ENCODE measurements at regions not wholly inside any gene's neighbourhood (a gene's known extent, or its start where the extent isn't known, plus 50 kb on each side); places are given as distances from the start of the nearest gene placed in this dataset.
"Not testable (repeated sequence)": the region's sequence is repeated elsewhere in the genome, so short reads cannot be mapped to it uniquely, and the experiment has no call there.

DNA sequence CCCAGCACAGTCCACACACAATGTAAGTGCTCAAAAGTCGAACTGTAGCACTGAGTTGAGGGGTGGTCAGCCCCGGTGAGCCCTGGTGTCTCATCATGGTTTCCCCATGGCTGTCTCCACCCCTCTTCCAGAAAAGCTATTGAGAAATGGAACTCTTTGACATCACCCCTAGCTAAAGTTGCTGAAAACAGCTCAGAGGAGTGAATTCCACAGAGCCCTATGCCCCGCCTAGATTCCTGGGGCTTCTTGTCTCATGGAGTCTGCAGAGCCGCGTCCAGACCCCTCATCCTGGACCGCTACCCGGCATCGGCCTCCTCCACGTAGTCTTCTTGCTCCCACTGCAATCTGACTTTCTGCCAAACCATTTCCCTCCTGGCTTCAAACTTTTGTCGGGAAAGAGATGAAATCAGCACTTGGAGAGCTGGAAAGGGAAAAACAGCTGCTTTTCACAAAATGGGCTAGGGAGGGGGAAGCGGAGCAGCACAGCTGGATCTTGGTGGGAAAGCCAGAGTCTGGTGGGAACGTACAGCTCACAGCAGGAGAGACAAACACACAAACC lies 132.2 kb downstream of the SNX5 start:
- no peak for DNase-seq (ENCODE audit: low spot score)

DNA sequence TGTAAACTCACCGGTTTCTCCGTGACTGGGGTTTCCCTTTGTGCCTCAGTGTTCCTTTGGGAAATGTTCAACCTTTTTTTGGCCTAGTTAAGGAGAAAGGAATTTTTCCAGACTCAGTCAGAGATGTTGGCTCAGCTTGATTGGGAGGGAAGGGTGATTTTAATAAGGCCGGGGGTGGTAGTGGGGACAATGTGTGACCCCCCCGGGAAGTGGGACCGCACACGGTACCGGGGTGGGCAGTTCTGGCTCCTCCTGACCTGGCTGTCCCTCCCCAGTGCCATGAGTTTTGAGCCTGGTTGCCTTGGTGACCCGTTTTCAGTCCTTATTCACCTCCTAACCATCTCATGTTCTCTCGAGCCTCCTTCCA lies 132.7 kb downstream of the SNX5 start:
- DNase-seq (ENCODE audit: low spot score) = no peak

DNA sequence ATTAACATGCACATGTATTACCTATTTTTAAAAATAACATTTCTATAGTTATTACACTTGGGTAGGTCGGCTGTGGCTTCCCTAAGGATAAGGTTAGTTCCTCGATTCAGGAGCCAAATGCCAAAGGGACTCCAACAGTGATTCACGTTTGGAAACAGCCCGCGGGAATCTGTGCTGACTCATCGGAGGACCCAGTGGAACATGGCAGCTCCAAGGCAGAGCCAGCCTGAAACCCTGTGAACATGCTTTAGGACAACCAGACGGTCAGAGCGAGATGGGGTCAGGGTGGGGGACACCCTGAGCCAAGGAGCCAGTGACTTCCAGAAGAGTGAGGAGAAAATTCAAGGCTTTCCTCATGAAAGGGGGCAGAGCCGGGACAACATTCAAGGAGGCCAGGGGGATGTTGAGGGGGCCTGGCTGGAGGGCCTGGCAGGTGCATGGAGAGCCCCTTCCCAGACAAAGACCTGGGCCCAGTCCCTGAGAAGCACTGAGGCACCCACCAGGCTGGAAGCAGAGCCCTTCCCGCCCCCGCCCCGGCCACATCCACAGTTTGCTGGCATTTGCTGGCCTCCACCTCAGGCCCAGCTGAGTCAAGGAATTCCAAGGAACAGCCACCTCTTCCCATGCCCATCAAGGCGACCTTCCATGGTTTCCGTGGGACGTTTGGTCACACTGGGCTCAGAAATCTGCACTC lies 133.2 kb downstream of the SNX5 start:
- no peak for DNase-seq (ENCODE audit: low spot score)

DNA sequence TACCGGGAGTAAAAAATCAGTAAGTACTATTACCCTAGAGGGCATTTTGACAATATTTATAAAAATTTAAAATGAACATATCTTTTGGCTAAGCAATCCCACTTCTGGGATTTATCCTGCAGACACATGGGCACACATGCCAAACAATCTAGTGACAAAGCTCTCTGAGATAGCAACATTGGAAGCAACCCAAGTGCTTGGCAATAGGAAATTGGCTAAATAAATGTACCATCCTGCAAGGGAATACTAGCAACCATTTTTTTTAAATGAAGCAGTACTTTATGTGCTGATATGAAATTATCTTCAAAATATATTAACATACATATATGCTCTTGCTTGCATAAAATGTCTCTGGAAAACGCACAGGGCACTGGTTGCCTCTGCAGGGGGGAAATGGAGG lies 133.8 kb downstream of the SNX5 start:
- DNase-seq (ENCODE audit: low spot score) = no peak

DNA sequence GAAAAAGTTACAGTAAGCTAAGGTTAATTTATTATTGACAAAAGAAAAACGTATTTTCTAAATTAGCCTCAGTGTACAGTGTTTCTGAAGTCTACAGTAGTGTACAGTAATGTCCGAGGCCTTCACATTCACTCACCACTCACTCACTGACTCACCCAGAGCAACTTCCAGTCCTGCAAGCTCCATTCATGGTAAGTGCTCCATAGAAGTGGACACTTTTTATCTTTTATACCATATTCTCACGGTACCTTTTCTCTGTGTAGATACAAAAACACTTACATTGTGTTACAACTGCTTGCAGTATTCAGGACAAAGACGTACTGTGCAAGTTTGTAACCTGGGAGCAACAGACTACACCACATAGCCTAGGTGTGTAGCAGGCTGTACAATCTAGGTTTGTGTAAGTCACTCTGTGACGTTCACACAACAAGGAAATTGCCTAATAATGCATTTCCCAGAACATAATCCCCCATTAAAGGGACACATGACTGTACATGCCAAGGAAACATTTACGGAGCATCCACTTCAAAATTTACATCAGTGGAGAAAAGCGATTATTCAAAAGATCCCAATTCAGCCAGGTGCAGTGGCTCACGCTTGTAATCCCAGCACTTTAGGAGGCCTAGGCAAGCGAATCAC lies 133.4 kb downstream of the BANF2 start:
- DNase-seq (ENCODE audit: low spot score) = no peak

DNA sequence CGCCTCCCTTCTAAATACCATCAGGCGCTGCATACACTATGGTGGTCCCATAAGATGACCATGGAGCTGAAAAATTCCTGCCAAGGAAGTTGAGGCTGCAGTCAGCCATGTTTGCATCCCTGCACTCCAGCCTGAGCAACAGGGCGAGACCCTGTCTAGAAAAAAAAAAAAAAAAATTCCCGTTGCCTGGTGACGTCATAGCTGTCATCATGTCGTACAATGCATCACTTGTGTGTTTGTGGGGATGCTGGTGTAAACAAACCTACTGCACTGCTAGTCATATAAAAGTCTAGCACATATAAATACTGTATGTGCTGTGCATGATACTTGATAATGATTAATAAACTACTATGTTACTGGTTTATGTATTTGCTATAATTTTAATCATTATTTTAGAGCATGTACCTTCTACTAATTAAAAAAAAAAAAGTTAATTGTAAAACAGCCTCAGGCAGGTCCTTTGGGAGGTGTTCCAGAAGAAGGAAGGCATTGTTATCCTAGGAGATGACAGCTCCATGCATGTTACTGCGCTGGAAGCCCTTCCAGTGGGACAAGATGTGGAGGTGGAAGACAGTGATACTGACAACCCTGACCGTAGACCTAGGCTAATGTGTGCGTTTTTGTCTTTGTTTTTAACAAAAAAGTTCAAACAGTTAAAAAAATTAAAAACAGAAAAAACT lies 132.6 kb downstream of the BANF2 start:
- no peak for DNase-seq (ENCODE audit: low spot score)

DNA sequence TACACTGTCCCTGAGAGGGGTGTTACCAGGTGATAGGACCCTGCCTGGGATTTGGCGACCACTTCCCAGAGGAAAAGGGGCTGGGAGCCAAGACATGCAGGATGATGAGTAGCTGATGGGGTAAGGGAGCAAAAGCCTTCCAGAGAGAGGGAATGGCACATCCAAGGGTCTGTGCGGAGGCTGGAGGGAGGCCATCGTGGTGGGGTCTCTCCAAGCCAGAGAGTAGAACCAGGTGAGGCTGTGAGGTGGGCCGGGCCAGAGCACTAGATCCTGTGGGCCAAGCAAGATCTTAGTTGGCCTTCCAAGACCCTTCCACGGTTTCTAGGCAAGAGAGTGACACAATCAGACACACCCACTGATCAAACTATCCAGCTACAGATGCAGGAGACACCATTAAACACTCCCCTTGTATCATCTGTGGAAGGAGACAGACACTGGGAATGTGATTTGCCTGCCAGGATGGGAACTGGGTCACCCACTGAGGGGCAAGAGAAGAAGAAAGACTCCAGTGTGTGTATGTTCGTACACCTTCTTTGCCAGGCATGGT lies 128.9 kb downstream of the BANF2 start:
- DNase-seq (ENCODE audit: low spot score) = no peak

DNA sequence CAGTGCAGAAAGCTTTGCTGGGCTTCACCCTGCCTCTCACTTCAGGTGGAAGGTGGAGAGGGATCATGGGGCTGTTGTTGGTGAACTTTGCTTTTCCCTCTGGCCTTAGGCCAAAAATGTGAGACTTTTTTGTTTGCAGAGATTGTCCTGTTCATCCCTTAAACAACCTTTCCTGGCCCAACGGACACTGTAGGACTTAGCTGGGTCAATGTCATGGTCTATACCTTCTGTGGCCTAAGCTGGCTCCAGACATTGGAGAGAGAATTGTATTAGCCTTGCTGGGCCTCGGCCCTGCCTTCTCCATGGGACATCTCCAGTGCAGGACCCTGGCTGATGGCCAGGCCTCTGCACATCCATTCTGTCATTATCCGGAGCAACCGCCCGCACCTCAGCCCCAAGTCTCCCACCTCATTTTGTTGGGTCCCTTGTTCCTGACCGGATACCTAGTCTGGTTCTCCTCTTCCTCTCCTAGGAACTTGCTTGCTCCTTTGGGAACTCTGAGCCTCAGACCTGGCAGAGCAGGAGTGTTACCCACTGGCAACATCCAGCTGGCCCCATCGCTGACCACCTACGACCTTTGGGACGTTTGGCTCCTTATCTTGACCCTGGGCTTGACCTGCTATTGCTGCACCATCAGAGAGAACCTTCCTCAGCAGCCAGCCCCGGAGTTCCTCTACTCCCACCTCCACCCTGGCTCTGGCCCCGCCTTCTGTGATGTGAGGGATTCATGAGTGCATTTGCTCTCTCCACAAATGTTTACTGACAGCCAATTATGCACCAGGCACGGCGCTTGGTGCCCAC lies 128.2 kb downstream of the BANF2 start:
- no peak for DNase-seq (ENCODE audit: low spot score)

DNA sequence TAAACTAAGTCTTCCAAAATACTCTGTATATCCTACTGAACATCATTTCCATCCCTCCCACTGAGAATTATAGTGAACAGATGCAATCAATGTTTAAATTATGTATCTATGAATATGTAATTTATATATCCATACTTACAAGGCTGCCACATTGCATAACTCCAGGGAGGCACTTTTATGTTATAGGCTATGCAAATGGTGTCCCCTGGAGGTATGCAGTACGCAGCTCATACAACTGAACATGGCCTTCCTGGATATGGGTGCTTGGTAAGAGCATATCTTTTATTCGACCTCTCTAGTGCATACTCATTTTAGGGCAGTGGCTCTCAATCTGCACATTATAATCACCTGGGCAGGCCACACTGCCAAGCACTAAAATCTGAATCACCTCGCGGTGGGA lies 127.3 kb downstream of the BANF2 start:
- no peak for DNase-seq (ENCODE audit: low spot score)

DNA sequence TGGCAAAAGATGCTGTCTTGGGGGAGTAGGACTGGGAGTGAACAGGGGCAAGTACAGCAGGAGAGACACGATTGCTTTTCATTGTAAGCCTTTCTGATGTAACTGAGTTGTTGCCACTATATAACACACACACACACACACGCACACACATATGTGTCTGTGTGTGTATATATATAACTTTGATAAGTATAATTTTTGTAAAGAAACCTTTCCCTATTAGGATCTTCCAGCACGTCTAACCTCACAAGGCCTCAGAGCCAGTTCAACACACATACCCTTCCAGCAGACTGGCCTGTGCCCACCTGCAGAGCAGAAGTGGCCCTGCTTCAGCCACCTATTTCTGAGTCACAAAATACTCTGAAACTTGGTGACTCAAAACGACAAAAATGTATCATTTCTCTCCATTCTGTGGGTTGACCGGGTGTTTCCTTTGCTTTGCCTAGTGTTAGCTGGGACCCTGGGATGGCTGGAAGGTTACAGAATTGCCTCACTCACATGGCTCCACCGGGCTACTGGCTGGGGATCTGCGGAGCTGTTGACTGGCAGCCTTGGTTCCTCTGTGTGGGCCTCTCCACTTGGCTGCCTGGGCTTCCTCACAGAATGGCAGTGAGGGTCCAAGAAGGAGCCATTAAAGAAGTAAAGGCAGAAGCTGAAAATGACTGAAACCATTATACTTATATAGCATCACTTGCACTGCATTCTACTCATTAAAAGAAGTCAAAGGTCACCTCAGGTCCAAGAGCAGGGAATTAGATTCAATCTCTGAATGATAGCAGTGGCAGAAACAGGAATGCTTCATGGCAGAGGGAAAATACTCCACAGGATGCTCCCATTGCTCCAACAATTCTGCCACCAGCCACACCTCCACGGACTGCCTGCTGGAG lies 126.4 kb downstream of the BANF2 start:
- peak; percentile 67 for DNase-seq (ENCODE audit: low spot score)

DNA sequence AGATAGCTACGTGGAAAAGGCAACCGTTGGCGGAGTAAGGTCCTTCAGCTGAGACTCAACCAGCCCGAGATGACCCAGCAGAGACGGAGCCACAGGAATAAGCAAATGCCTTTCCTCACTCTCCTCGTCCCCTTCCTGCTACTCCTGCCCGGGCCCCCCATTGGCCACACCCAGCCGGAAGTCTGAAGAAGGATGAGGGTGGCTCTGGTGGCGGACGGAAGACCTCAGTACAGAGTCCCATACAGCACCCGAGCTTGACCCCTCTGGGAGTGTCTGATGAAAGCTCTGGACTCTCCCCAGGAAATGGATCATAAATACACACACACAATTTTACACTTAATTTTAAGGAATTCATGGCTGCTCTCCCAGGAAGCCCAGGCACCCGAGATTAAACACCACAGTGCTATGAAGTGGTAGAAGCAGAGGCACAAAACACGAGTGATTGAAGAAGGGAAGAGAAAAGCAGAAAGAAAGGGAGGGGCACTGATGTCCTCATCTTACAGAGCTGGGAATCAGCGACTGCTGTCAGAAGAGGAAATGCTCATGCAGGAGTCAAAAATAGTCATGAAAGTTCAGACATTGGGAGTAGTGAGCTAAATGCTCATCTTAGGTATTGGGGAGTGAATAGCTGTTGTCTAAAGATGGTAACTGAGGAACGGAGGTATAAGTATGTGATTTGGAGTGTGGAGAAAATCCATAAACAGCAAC lies 125.6 kb downstream of the BANF2 start:
- DNase-seq (ENCODE audit: low spot score) = no peak

DNA sequence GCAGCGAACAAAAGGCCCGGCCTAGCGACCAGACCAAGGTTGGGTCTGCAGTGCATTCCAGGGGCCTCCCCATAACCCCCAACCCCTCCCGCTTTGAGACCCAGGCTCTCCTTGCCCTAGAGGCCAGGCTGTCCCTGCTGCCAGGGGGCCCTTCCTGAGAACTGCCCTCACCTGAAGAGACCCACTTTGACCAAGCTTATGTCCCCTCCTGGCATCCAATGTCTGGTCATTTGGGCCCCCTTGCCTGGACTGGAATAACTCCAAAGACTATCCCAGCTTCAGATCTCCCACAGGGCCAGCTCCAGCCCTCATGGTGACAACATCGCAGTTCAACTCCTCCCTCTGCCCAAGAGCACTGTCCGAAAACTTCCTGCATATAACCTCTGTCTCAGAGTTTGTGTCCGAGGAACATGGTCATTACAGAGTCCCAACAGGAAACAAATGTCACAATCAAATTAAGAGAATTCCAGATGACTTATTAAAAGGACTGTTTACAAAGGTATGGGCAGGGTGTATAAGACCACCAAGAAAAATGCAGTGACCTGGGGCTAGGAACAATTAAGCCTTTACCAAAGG lies 125.0 kb downstream of the BANF2 start:
- DNase-seq (ENCODE audit: low spot score) = no peak

DNA sequence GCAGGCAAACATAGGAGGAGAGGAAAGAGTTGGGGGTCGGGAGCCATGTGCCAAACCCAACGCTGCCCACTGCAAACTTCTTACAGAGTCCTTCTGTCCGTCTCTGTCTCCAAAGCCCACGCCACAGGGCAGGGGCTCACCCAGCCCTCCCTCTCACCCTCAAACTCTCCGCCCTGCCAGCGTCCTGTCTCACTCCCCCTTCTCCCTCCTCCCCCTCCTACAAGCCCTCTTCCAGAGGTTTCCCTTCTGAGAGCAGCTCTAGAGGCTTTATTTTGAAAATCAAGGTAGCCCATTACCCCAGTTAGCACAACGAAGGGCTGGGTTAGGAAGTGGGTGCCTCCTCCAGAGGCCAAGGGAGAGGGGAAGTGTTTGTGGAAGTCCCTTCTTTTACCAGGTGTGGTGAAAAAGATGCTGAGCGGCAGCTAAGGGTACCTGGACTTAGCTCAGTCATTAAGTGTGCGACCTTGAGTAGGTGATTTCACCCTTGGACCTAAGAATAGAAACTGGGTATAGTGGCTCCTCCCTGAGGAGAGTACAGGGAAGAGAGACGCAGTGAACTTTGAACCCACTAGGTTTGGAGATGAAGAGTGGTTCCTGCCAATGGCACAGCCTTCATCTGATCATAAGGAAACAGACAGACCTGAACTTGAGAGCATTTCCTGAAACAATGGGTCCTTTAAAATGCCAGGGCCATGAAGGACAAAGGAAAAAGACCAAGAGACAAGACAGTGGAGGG lies 123.8 kb downstream of the BANF2 start:
- no peak for DNase-seq (ENCODE audit: low spot score)

DNA sequence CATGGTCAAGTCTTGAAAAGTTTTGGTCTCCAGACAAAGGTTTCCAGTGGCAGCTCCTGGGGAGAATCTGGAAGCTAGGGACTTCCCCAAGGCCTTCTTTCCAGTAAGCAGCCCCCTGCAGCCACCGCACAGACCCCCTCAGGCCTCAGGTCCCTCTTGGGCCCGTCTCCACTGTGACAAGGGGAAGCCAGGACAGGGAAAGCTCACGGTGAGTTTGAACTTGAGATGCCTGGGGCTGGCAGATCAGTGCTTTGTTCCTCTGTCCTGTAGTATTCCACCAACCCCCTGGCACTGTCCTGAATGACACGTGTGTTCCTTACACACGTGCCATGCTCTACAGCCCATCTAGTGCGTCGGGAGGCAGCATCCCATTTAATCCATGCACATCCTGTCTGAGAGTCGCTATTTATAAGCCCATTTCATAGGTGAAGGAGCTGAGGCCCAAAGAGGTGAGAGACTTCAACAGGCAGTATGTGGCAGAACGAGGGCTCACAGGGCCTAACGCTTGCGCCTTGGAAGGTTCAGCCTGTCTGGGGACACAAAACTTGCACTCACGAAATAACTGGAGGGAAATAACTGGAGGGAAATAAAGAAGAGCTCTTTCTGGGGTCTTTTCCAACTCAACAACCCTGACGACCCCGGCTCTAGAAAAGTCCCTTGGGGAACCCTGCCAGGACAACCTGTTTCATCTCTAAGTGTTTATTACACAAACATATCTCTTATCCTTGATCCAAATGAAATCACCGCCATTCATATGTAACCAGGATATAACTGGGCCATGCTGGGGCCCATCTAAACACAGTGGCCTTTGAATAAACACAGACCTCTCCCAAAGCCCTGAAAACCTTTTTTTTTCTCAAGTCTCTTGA lies 123.0 kb downstream of the BANF2 start:
- DNase-seq (ENCODE audit: low spot score) = no peak

DNA sequence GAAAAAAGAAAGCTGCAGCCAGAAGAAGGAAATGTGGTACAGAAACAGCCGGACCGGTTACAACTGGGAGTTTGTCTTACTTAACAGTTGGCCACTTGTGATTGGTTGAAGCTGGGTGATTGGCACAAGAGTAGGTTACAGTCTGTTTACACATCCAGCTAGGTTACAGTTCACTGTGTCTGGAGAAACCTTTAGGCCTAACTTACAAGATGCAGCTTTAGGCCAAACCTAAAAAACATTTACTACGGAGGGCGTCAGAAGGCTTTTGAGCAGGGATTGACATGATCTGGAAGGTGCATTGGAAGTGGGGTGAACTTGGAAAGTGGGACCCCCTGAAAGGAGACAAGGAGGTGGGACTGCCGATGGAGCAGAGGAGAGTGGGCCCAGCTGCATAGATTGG lies 122.3 kb downstream of the BANF2 start:
- no peak for DNase-seq (ENCODE audit: low spot score)

DNA sequence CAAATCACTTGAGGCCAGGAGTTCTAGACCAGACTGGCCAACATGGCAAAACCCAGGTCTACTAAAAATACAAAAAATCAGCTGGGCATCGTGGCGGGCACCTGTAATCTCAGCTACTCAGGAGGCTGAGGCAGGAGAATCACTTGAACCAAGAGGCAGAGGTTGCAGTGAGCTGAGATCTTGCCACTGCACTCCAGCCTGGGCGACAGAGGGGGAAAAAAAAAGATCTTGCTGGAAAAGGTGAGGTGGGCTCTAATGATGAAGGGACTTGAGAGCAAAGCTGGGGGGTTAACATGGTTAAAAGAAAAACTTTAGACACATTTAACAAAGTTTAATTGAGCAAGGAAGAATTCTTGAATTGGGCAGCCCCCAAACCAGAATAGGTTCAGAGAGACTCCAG lies 121.8 kb downstream of the BANF2 start:
- DNase-seq (ENCODE audit: low spot score) = not testable (repeated sequence)

DNA sequence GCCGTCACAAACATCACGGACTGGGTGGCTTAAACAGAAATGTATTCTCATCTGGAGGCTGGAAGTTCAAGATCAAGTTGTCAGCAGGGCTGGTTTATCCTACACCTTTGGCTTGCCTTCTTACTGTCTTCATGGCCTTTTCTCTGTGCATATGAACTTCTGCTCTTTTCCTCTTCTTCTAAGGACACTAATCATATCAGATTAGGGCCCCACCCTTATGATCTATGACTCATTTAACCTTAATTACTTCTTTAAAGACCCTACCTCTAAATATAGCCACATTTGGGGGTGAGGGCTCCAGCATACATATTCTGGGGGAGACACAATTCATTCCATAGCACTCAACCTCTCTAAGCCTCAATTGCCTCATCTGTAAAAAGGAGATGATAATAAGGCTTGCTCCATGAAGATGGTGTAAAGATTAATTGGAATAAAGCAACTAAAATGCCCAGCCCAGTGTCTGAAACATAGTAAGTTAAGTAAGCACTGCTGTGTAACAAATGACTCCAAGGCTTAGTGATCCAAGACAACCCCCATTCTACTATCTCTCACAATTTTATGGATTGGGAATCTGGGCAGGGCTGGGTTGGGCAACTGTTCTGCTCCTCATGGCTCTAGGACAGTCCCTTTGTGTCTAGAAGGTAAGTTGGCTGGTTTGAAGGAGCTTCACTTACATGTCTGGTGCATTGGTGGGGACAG lies 119.8 kb downstream of the BANF2 start:
- no peak for DNase-seq (ENCODE audit: low spot score)

DNA sequence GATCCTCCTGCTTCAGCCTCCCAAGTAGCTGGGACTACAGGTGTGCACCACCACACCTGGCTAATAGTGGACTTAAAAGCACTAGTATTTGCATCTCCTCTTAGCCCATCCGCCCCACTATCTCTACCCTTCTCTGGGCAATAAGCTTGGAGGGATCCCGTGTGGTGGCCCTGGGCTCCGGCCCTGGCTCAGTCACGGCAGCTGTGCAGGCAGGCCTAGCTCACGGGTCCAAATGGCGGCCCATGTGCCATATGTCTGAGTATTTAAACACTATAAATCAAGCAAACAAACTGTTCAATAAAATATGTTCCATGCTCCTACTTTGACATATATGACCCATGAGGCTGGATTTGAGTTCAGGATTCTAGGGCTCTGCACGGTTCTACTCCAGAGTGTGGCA lies 118.4 kb downstream of the BANF2 start:
- DNase-seq (ENCODE audit: low spot score) = no peak

Data from activated CD4-positive, alpha-beta T cell treated with anti-CD3 and anti-CD28 coated beads, Interleukin-2, Interleukin-4, amounts not matched to agents 100 ng/mL and 50 ng/mL, durations not matched to agents 16 hours and 8 hours (primary cell).